ENCODE measurements at regions not wholly inside any gene's neighbourhood (a gene's known extent, or its start where the extent isn't known, plus 50 kb on each side); places are given as distances from the start of the nearest gene placed in this dataset.

- DNase-seq (ENCODE audit: low read depth in 2 of 2) = no peak
These were observed 86.7 kb upstream of the NRIP1 start for GRCh38 chr21:15151385-15152103.

- DNase-seq (ENCODE audit: low read depth in 2 of 2) = no peak
These were observed 87.8 kb upstream of the NRIP1 start for GRCh38 chr21:15152591-15152990.

GRCh38 chr21:15159382-15160020, 94.7 kb upstream of the NRIP1 start:
- DNase-seq (ENCODE audit: low read depth in 2 of 2) = no peak

GRCh38 chr21:15160136-15160535, 95.3 kb upstream of the NRIP1 start:
- DNase-seq (ENCODE audit: low read depth in 2 of 2) = no peak

- DNase-seq (ENCODE audit: low read depth in 2 of 2) = no peak
These were observed 98.1 kb upstream of the NRIP1 start for GRCh38 chr21:15162921-15163320.

GRCh38 chr21:15164273-15164672, 99.5 kb upstream of the NRIP1 start:
- DNase-seq (ENCODE audit: low read depth in 2 of 2) = no peak

GRCh38 chr21:15164678-15165303, 100.0 kb upstream of the NRIP1 start:
- DNase-seq (ENCODE audit: low read depth in 2 of 2) = no peak

- DNase-seq (ENCODE audit: low read depth in 2 of 2) = no peak
These were observed 105.8 kb upstream of the NRIP1 start for GRCh38 chr21:15170614-15171013.

GRCh38 chr21:15171546-15171945, 106.7 kb upstream of the NRIP1 start:
- DNase-seq (ENCODE audit: low read depth in 2 of 2) = no peak

GRCh38 chr21:15172963-15173362, 108.2 kb upstream of the NRIP1 start:
- DNase-seq (ENCODE audit: low read depth in 2 of 2) = no peak

- no peak for DNase-seq (ENCODE audit: low read depth in 2 of 2)
These were observed 110.1 kb upstream of the NRIP1 start for GRCh38 chr21:15174923-15175322.

GRCh38 chr21:15182731-15183130, 117.9 kb upstream of the NRIP1 start:
- no peak for DNase-seq (ENCODE audit: low read depth in 2 of 2)

GRCh38 chr21:15183813-15184257, 119.0 kb upstream of the NRIP1 start:
- no peak for DNase-seq (ENCODE audit: low read depth in 2 of 2)

- DNase-seq (ENCODE audit: low read depth in 2 of 2) = no peak
These were observed 125.6 kb upstream of the NRIP1 start for GRCh38 chr21:15190412-15190811.

GRCh38 chr21:15190837-15191236, 126.0 kb upstream of the NRIP1 start:
- no peak for DNase-seq (ENCODE audit: low read depth in 2 of 2)

- no peak for DNase-seq (ENCODE audit: low read depth in 2 of 2)
These were observed 126.5 kb upstream of the NRIP1 start for GRCh38 chr21:15191342-15191741.

GRCh38 chr21:15192243-15192642, 127.4 kb upstream of the NRIP1 start:
- no peak for DNase-seq (ENCODE audit: low read depth in 2 of 2)

GRCh38 chr21:15193937-15194336, 129.1 kb upstream of the NRIP1 start:
- DNase-seq (ENCODE audit: low read depth in 2 of 2) = no peak

- no peak for DNase-seq (ENCODE audit: low read depth in 2 of 2)
These were observed 130.3 kb upstream of the NRIP1 start for GRCh38 chr21:15195104-15195503.

GRCh38 chr21:15195768-15196167, 131.0 kb upstream of the NRIP1 start:
- DNase-seq (ENCODE audit: low read depth in 2 of 2) = no peak

GRCh38 chr21:15197696-15198095, 132.9 kb upstream of the NRIP1 start:
- DNase-seq (ENCODE audit: low read depth in 2 of 2) = no peak

- no peak for DNase-seq (ENCODE audit: low read depth in 2 of 2)
These were observed 134.9 kb upstream of the NRIP1 start for GRCh38 chr21:15199414-15200383.

Measured in stimulated activated CD8-positive, alpha-beta memory T cell treated with anti-CD3 and anti-CD28 coated beads, Interleukin-15, amount 100 ng/mL, for 48 hours (primary cell).